Activated CD8-positive, alpha-beta T cell treated with anti-CD3 and anti-CD28 coated beads for 36 hours (primary cell): ENCODE measurements at regions not wholly inside any gene's neighbourhood (a gene's known extent, or its start where the extent isn't known, plus 50 kb on each side); places are given as distances from the start of the nearest gene placed in this dataset.

Experiments
- ATAC-seq: fragments of 200-7000 bp; cut with Tn5 transposase; one replicate; pipeline ENCODE4 v1.10.0; 2021; ENCODE audit warnings: mild to moderate bottlenecking, moderate library complexity
- CTCF ChIA-PET: fragments of 350-600 bp; sonication (Branson Sonifier 250); formaldehyde crosslinking; loops from one replicate; lab custom pipeline; 2021; ENCODE audit warnings: antibody characterized with exemption; lab: Charles Lee
- POLR2A ChIA-PET: fragments of 350-600 bp; sonication (Branson Sonifier 250); formaldehyde crosslinking; loops from one replicate; lab custom pipeline; 2021; ENCODE audit warnings: antibody characterized with exemption; lab: Charles Lee
- DNase-seq: peaks from one replicate; pipeline ENCODE4 v3.0.0-alpha.2; 2020
- H3K27ac Mint-ChIP-seq: one replicate; pipeline ENCODE4 v1.8.0; 2021; ENCODE audit warnings: mild to moderate bottlenecking, mixed read lengths
- H3K27me3 Mint-ChIP-seq: one replicate; pipeline ENCODE4 v1.8.0; 2021; ENCODE audit warnings: mixed read lengths
- H3K36me3 Mint-ChIP-seq: one replicate; pipeline ENCODE4 v1.8.0; 2021; ENCODE audit warnings: low read depth, mixed read lengths
- H3K4me1 Mint-ChIP-seq: one replicate; pipeline ENCODE4 v1.8.0; 2021; ENCODE audit warnings: low read depth, mixed read lengths
- H3K4me3 Mint-ChIP-seq: one replicate; pipeline ENCODE4 v1.8.0; 2021; ENCODE audit warnings: mild to moderate bottlenecking, moderate library complexity, mixed read lengths
- H3K9me3 Mint-ChIP-seq: one replicate; pipeline ENCODE4 v1.8.0; 2021; ENCODE audit warnings: mixed read lengths
- CTCF ChIP-seq: fragments of 200-600 bp; IDR thresholded peaks from one replicate; pipeline ENCODE4 v1.8.0; 2022; ENCODE audit warnings: antibody characterized with exemption, mild to moderate bottlenecking
- intact Hi-C: fragments of 100-400 bp; cut with micrococcal nuclease; formaldehyde crosslinking; loops from one replicate; pipeline ENCODE4 v1.10.0; 2022

GRCh38 chr9:108445431-108446071 is 410.2 kb downstream of the ACTL7B start:
- intact Hi-C loops: no loop called here
- no peak for TF ChIP-seq CTCF
- POLR2A ChIA-PET: no interaction called here
- ATAC-seq (no peak), DNase-seq (no peak)
- Mint-ChIP-seq H3K27ac (no peak overlapping the region), H3K27me3 (no peaks in the 10 kb centered on the region), H3K4me3 (no peak overlapping the region), H3K4me1 (no peaks in the 10 kb centered on the region), H3K9me3 (peaks cover 4% of the 10 kb centered on the region), H3K36me3 (no peaks in the 10 kb centered on the region)
- CTCF ChIA-PET: no interaction called here

- H3K36me3 Mint-ChIP-seq: no peaks in the 10 kb centered on the region
- DNase-seq: no peak
- ChIA-PET CTCF (no interaction called here), POLR2A (interaction anchor here (0.7 kb wide), 1 partner anchor 227 kb away, joined by 3 read pairs; no protein-coding TSS in a partner anchor)
- no peaks in the 10 kb centered on the region for H3K4me1 Mint-ChIP-seq
- H3K27me3 Mint-ChIP-seq: no peaks in the 10 kb centered on the region
- no peak for ATAC-seq
- no peak overlapping the region for H3K27ac Mint-ChIP-seq
- TF ChIP-seq CTCF: no peak
- intact Hi-C loops: no loop called here
- no peak overlapping the region for H3K4me3 Mint-ChIP-seq
- H3K9me3 Mint-ChIP-seq: peaks cover 4% of the 10 kb centered on the region
Observed at GRCh38 chr9:108444400-108445358, 411.1 kb downstream of the ACTL7B start.

DNA sequence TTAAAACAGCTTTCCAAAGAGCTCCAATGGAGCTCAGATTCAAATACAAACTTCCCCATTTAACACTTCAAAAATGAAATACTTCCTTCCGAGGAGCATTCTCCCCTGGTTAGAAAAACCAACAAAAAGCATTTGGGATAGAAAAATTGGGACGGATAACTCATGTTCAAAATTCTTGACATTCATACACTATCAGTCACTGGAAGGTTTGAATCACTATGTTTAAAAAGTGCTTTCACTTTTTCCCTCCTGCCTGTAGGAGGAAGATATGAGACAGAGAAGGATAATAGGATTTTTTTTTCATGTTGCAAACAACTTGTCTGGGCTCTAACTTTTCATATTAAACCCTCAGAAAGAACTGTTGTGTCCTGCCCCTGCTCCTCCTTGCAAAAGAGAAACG is 412.0 kb downstream of the ACTL7B start:
- H3K27ac Mint-ChIP-seq: no peak overlapping the region
- H3K4me1 Mint-ChIP-seq: no peaks in the 10 kb centered on the region
- intact Hi-C loops: no loop called here

DNA sequence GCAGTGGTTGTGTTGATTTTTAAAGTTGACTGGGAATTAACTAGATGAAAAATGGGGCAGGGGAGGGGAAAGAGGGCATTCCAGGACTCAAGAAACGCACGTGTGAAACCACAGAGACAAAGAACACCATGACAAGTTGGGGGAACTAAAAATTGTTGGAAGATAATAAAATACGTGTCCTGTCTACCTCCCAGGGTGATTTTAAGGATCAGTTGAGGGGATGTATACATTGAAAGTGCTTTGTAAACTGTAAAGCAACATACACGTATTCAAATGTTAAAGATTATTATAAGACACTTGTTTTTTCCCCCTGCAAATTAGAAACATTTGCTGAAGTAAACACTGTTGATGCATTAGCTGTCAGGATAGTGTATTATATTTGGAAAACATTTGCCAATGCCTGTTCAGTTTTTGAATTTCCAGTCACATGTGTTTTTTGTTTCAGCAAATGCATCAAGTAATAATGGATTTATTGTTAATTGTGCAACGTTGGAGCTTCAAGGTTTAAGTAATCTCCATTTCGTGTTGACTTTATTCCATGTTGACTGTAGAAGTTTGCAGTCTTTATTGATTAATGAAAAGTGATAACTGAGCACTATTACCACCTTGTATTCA is 412.7 kb downstream of the ACTL7B start:
- no peaks in the 10 kb centered on the region for H3K36me3 Mint-ChIP-seq
- no peak for DNase-seq
- TF ChIP-seq CTCF: no peak
- POLR2A ChIA-PET: no interaction called here
- H3K4me1 Mint-ChIP-seq: no peaks in the 10 kb centered on the region
- H3K27me3 Mint-ChIP-seq: no peaks in the 10 kb centered on the region
- no peak for ATAC-seq
- H3K4me3 Mint-ChIP-seq: no peak overlapping the region
- H3K9me3 Mint-ChIP-seq: peaks cover 4% of the 10 kb centered on the region
- intact Hi-C loops: no loop called here
- H3K27ac Mint-ChIP-seq: no peak overlapping the region
- CTCF ChIA-PET: no interaction called here

More for the DNA sequence above, 412.0 kb downstream of the ACTL7B start:
- Mint-ChIP-seq H3K27me3 (no peaks in the 10 kb centered on the region), H3K9me3 (peaks cover 4% of the 10 kb centered on the region), H3K4me3 (no peak overlapping the region), H3K36me3 (no peaks in the 10 kb centered on the region)
- ATAC-seq: no peak
- ChIA-PET POLR2A (interaction anchor here (0.7 kb wide), 1 partner anchor 226 kb away, joined by 3 read pairs; no protein-coding TSS in a partner anchor), CTCF (no interaction called here)
- DNase-seq: no peak
- TF ChIP-seq CTCF: no peak
